GM12873 (cell line): ENCODE measurements at regions not wholly inside any gene's neighbourhood (a gene's known extent, or its start where the extent isn't known, plus 50 kb on each side); places are given as distances from the start of the nearest gene placed in this dataset.

Experiments used
- CTCF ChIP-seq: IDR thresholded peaks from 2 replicates; pipeline ENCODE4 v1.5.1; 2012; ENCODE audit warnings: low read depth, mild to moderate bottlenecking, moderate library complexity, low read length, control low read depth; ENCODE audit not compliant: insufficient read depth; ENCODE audit errors: missing control alignments

- TF ChIP-seq CTCF, result no peak
Measured at GRCh38 chr7:82625377-82625776, 181.8 kb upstream of the CACNA2D1 start.

GRCh38 chr7:82624965-82625364 lies 181.4 kb upstream of the CACNA2D1 start:
- TF ChIP-seq CTCF, result no peak

GRCh38 chr7:82624337-82624736 lies 180.8 kb upstream of the CACNA2D1 start:
- no peak for TF ChIP-seq CTCF

GRCh38 chr7:82623812-82624211 lies 180.2 kb upstream of the CACNA2D1 start:
- TF ChIP-seq CTCF, result no peak

GRCh38 chr7:82617156-82617555 lies 173.6 kb upstream of the CACNA2D1 start:
- TF ChIP-seq CTCF, result no peak

GRCh38 chr7:82616059-82616728 lies 172.6 kb upstream of the CACNA2D1 start:
- no peak for TF ChIP-seq CTCF

GRCh38 chr7:82615527-82615926 lies 171.9 kb upstream of the CACNA2D1 start:
- no peak for TF ChIP-seq CTCF
